WTC11 (cell line): ENCODE measurements at regions not wholly inside any gene's neighbourhood (a gene's known extent, or its start where the extent isn't known, plus 50 kb on each side); places are given as distances from the start of the nearest gene placed in this dataset.

Source experiments
- CBFB ChIP-seq: sonication (generic); formaldehyde crosslinking; IDR thresholded peaks from 2 replicates; pipeline ENCODE4 v1.8.1; 2022; ENCODE audit warnings: mild to moderate bottlenecking, low read depth, missing genetic modification reagents
- ESRRA ChIP-seq: sonication (generic); formaldehyde crosslinking; IDR thresholded peaks from 2 replicates; pipeline ENCODE4 v1.8.1; 2022; ENCODE audit warnings: mild to moderate bottlenecking, missing genetic modification reagents, borderline replicate concordance
- FOXP1 ChIP-seq: sonication (generic); formaldehyde crosslinking; IDR thresholded peaks from 2 replicates; pipeline ENCODE4 v1.8.0; 2022; ENCODE audit warnings: missing genetic modification reagents, mild to moderate bottlenecking, moderate library complexity, borderline replicate concordance
- NR1H2 ChIP-seq: sonication (generic); formaldehyde crosslinking; IDR thresholded peaks from 2 replicates; pipeline ENCODE4 v1.9.0; 2021; ENCODE audit warnings: mild to moderate bottlenecking, moderate library complexity, missing genetic modification reagents
- NR2C2 ChIP-seq: sonication (generic); formaldehyde crosslinking; IDR thresholded peaks from 2 replicates; pipeline ENCODE4 v1.8.0; 2022; ENCODE audit warnings: mild to moderate bottlenecking, missing genetic modification reagents
- RELA ChIP-seq: sonication (generic); formaldehyde crosslinking; IDR thresholded peaks from 2 replicates; pipeline ENCODE4 v1.8.1; 2022; ENCODE audit warnings: missing genetic modification reagents, mild to moderate bottlenecking, borderline replicate concordance
- TF ChIP-seq, protein P1 (sequence below): fragments of 200-600 bp; IDR thresholded peaks from 2 replicates; pipeline ENCODE4 v1.8.0; 2022; ENCODE audit warnings: antibody characterized with exemption
- TF ChIP-seq, protein P2 (sequence below): sonication (generic); formaldehyde crosslinking; IDR thresholded peaks from 2 replicates; pipeline ENCODE4 v1.8.1; 2023; ENCODE audit warnings: mild to moderate bottlenecking, moderate library complexity, missing genetic modification reagents
- TF ChIP-seq, protein P3 (sequence below): sonication (generic); formaldehyde crosslinking; IDR thresholded peaks from 2 replicates; pipeline ENCODE4 v1.8.0; 2022; ENCODE audit warnings: mild to moderate bottlenecking, missing genetic modification reagents
- TF ChIP-seq, protein P4 (sequence below): sonication (generic); formaldehyde crosslinking; conservative IDR thresholded peaks from 2 replicates; pipeline ENCODE4 v1.8.1; 2023; ENCODE audit warnings: mild to moderate bottlenecking, low read depth, missing genetic modification reagents, moderate library complexity
- TF ChIP-seq, protein P5 (sequence below): sonication (generic); formaldehyde crosslinking; conservative IDR thresholded peaks from 2 replicates; pipeline ENCODE4 v1.8.1; 2022; ENCODE audit warnings: mild to moderate bottlenecking, missing genetic modification reagents
- TF ChIP-seq, protein P6 (sequence below): sonication (generic); formaldehyde crosslinking; IDR thresholded peaks from 2 replicates; pipeline ENCODE4 v1.8.0; 2022; ENCODE audit warnings: mild to moderate bottlenecking, missing genetic modification reagents

DNA sequence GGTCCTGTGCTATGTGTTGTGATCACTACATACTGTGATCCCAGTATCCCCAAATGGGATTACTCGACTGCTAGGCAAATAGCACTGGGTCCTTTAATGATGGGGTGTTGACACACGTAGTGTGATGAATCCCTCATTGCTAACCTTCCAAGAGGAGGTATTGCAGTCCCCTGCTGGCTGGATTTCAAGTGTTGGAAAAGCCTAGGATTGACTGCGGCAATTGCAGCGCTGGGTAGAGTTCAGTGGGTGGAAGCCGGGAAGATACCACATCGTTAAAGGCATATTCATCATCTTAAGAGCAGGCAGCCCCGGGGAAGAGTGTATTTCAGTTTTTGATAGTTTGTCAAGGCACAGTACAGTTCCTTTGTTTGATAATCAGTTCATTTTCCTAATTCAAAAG is 159.9 kb downstream of the TRIML1 start:
- no peak for TF ChIP-seq FOXP1 (CRISPR knock-in tag)
- TF ChIP-seq, protein P1, sequence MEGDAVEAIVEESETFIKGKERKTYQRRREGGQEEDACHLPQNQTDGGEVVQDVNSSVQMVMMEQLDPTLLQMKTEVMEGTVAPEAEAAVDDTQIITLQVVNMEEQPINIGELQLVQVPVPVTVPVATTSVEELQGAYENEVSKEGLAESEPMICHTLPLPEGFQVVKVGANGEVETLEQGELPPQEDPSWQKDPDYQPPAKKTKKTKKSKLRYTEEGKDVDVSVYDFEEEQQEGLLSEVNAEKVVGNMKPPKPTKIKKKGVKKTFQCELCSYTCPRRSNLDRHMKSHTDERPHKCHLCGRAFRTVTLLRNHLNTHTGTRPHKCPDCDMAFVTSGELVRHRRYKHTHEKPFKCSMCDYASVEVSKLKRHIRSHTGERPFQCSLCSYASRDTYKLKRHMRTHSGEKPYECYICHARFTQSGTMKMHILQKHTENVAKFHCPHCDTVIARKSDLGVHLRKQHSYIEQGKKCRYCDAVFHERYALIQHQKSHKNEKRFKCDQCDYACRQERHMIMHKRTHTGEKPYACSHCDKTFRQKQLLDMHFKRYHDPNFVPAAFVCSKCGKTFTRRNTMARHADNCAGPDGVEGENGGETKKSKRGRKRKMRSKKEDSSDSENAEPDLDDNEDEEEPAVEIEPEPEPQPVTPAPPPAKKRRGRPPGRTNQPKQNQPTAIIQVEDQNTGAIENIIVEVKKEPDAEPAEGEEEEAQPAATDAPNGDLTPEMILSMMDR = no peak
- TF ChIP-seq, protein P2, sequence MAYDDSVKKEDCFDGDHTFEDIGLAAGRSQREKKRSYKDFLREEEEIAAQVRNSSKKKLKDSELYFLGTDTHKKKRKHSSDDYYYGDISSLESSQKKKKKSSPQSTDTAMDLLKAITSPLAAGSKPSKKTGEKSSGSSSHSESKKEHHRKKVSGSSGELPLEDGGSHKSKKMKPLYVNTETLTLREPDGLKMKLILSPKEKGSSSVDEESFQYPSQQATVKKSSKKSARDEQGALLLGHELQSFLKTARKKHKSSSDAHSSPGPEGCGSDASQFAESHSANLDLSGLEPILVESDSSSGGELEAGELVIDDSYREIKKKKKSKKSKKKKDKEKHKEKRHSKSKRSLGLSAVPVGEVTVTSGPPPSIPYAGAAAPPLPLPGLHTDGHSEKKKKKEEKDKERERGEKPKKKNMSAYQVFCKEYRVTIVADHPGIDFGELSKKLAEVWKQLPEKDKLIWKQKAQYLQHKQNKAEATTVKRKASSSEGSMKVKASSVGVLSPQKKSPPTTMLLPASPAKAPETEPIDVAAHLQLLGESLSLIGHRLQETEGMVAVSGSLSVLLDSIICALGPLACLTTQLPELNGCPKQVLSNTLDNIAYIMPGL (CRISPR knock-in tag) = no peak
- no peak for TF ChIP-seq NR1H2 (CRISPR knock-in tag)
- no peak for TF ChIP-seq RELA (CRISPR knock-in tag)
- TF ChIP-seq, protein P3, sequence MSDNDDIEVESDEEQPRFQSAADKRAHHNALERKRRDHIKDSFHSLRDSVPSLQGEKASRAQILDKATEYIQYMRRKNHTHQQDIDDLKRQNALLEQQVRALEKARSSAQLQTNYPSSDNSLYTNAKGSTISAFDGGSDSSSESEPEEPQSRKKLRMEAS (CRISPR knock-in tag) = no peak
- TF ChIP-seq, protein P4, sequence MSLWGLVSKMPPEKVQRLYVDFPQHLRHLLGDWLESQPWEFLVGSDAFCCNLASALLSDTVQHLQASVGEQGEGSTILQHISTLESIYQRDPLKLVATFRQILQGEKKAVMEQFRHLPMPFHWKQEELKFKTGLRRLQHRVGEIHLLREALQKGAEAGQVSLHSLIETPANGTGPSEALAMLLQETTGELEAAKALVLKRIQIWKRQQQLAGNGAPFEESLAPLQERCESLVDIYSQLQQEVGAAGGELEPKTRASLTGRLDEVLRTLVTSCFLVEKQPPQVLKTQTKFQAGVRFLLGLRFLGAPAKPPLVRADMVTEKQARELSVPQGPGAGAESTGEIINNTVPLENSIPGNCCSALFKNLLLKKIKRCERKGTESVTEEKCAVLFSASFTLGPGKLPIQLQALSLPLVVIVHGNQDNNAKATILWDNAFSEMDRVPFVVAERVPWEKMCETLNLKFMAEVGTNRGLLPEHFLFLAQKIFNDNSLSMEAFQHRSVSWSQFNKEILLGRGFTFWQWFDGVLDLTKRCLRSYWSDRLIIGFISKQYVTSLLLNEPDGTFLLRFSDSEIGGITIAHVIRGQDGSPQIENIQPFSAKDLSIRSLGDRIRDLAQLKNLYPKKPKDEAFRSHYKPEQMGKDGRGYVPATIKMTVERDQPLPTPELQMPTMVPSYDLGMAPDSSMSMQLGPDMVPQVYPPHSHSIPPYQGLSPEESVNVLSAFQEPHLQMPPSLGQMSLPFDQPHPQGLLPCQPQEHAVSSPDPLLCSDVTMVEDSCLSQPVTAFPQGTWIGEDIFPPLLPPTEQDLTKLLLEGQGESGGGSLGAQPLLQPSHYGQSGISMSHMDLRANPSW (CRISPR knock-in tag) = no peak
- TF ChIP-seq, protein P5, sequence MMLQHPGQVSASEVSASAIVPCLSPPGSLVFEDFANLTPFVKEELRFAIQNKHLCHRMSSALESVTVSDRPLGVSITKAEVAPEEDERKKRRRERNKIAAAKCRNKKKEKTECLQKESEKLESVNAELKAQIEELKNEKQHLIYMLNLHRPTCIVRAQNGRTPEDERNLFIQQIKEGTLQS (CRISPR knock-in tag) = no peak
- no peak for TF ChIP-seq CBFB (CRISPR knock-in tag)
- TF ChIP-seq NR2C2 = no peak
- no peak for TF ChIP-seq ESRRA (CRISPR knock-in tag)
- TF ChIP-seq, protein P6, sequence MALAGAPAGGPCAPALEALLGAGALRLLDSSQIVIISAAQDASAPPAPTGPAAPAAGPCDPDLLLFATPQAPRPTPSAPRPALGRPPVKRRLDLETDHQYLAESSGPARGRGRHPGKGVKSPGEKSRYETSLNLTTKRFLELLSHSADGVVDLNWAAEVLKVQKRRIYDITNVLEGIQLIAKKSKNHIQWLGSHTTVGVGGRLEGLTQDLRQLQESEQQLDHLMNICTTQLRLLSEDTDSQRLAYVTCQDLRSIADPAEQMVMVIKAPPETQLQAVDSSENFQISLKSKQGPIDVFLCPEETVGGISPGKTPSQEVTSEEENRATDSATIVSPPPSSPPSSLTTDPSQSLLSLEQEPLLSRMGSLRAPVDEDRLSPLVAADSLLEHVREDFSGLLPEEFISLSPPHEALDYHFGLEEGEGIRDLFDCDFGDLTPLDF (CRISPR knock-in tag) = no peak
